Middle frontal gyrus (tissue), 1 donor: ENCODE measurements at regions not wholly inside any gene's neighbourhood (a gene's known extent, or its start where the extent isn't known, plus 50 kb on each side); places are given as distances from the start of the nearest gene placed in this dataset.
"Not testable (repeated sequence)": the region's sequence is repeated elsewhere in the genome, so short reads cannot be mapped to it uniquely, and the experiment has no call there.

Experiments used
- DNase-seq: peaks from one replicate; pipeline ENCODE4 v3.0.0-alpha.2; 2015; ENCODE audit warnings: low spot score; ENCODE audit errors: extremely low spot score

GRCh38 chr2:132272713-132273112, 111.0 kb upstream of the ANKRD30BL start:
- DNase-seq: no peak

GRCh38 chr2:132273585-132273984, 111.8 kb upstream of the ANKRD30BL start:
- DNase-seq: not testable (repeated sequence)

- no peak for DNase-seq
Observed at GRCh38 chr2:132274000-132274399, 112.2 kb upstream of the ANKRD30BL start.

GRCh38 chr2:132275396-132275795, 113.6 kb upstream of the ANKRD30BL start:
- DNase-seq: no peak

GRCh38 chr2:132276571-132276981, 114.8 kb upstream of the ANKRD30BL start:
- DNase-seq: no peak

- no peak for DNase-seq
Observed at GRCh38 chr2:132278267-132278666, 116.5 kb upstream of the ANKRD30BL start.

GRCh38 chr2:132279344-132279743, 117.6 kb upstream of the ANKRD30BL start:
- no peak for DNase-seq

- no peak for DNase-seq
Observed at GRCh38 chr2:132279930-132280615, 118.3 kb upstream of the ANKRD30BL start.

- DNase-seq: no peak
Observed at GRCh38 chr2:132280912-132281311, 119.2 kb upstream of the ANKRD30BL start.

GRCh38 chr2:132282104-132282503, 120.4 kb upstream of the ANKRD30BL start:
- DNase-seq: not testable (repeated sequence)

GRCh38 chr2:132282911-132283310, 121.2 kb upstream of the ANKRD30BL start:
- DNase-seq: no peak

GRCh38 chr2:132286289-132286911, 124.6 kb upstream of the ANKRD30BL start:
- not testable (repeated sequence) for DNase-seq

GRCh38 chr2:132287910-132288309, 126.2 kb upstream of the ANKRD30BL start:
- DNase-seq: not testable (repeated sequence)

GRCh38 chr2:132289138-132289537, 127.4 kb upstream of the ANKRD30BL start:
- DNase-seq: not testable (repeated sequence)

- DNase-seq: not testable (repeated sequence)
Observed at GRCh38 chr2:132289812-132290211, 126.8 kb upstream of the GPR39 start.

GRCh38 chr2:132300592-132301378, 115.8 kb upstream of the GPR39 start:
- not testable (repeated sequence) for DNase-seq

GRCh38 chr2:132304661-132305380, 111.8 kb upstream of the GPR39 start:
- DNase-seq: peak; percentile 85

- DNase-seq: not testable (repeated sequence)
Observed at GRCh38 chr2:132307613-132308198, 108.9 kb upstream of the GPR39 start.

GRCh38 chr2:132309203-132309602, 107.4 kb upstream of the GPR39 start:
- DNase-seq: not testable (repeated sequence)

- not testable (repeated sequence) for DNase-seq
Observed at GRCh38 chr2:132315546-132315945, 101.1 kb upstream of the GPR39 start.
